ENCODE measurements at regions not wholly inside any gene's neighbourhood (a gene's known extent, or its start where the extent isn't known, plus 50 kb on each side); places are given as distances from the start of the nearest gene placed in this dataset.

DNA sequence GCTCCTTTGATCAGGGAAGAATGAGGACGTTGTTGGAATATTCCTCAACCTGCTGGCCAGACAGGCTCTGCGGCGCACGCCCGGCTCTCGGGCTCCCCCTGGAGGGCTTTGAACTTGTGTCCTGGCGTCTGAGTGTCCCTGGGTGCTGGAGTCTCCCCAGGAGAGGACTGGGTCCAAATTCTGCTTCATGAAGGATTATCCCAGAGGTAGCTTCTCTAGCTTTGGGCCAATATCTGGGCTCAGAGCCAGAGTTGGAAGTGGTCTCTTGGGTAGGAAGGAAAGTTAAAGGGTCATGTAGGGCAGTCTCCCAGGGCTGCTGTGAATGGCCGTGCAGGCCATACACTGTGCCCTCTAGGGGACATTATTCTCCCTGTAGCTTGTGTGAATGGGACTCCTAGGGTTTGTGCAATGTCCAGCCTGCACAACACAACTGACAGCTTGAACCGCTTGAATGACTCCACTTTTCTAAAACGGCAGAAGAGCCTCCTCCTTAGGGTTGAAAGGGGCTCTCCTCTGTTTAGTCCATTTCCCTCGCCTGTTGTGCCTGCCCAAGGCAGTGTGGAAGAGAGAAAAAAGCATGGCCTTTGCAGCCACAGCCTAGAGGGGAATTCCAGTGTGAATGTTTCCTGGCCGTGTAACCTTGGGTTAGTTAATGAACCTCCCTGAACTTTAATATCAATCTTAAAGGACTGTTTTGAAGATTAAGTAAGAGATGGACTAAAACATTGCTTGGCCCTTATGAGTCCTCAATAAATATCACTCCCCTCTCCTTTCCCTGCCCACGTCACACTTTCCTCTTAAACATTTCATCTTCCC lies 111.2 kb upstream of the THY1 start:
- TF ChIP-seq, protein P1, sequence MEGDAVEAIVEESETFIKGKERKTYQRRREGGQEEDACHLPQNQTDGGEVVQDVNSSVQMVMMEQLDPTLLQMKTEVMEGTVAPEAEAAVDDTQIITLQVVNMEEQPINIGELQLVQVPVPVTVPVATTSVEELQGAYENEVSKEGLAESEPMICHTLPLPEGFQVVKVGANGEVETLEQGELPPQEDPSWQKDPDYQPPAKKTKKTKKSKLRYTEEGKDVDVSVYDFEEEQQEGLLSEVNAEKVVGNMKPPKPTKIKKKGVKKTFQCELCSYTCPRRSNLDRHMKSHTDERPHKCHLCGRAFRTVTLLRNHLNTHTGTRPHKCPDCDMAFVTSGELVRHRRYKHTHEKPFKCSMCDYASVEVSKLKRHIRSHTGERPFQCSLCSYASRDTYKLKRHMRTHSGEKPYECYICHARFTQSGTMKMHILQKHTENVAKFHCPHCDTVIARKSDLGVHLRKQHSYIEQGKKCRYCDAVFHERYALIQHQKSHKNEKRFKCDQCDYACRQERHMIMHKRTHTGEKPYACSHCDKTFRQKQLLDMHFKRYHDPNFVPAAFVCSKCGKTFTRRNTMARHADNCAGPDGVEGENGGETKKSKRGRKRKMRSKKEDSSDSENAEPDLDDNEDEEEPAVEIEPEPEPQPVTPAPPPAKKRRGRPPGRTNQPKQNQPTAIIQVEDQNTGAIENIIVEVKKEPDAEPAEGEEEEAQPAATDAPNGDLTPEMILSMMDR (IDR thresholded peaks at IDR 0.05; ENCODE audit: control insufficient read depth, extremely low read depth, insufficient read depth) = peak; percentile 79
- peak; percentile 25 for DNase-seq (ENCODE audit: low read depth)
- H3K4me3 ChIP-seq (ENCODE audit: low read depth, low read length) = no peak overlapping the region

DNA sequence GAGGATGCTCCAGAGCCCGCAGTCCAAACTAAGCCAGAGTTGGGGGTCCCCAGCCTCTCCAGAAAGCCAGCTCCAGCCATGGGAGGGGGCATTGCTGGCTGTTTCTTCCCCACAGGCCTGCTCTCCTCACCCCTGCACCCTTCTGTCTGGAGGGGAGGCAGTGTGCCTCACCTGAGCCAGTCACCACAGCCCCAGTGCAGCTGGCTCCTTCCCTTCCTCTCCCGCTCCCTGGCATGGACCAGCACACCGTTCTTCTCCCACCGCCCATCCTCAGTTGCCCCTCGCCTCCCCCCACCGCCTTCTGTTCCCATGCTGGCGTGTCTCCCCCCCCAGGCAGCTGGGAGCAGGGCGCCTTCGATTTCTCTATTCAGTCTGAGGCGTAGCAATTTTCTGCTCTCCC lies 110.5 kb upstream of the THY1 start:
- DNase-seq (ENCODE audit: low read depth) = no peak
- no peak overlapping the region for H3K4me3 ChIP-seq (ENCODE audit: low read depth, low read length)
- TF ChIP-seq, protein P1 (IDR thresholded peaks at IDR 0.05; ENCODE audit: control insufficient read depth, extremely low read depth, insufficient read depth) = no peak

DNA sequence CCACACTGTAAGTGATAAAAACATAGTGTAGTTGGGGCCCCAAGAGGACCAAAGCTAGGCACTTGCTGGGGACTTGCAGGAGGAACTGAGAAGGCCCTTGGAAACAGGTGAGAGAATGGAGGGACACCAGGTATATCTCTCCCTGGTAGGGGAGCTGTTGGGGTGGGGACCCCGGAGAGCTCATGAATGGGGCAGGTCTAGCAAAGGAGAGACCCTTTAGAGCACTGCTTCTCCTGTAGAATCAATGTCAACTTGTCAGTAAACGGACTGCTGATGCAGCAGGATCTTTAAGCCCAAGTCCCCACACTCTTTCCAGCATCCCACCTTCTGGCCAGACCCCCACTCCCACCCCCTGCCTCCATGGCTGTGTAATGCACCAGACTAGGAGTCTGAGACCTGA lies 109.6 kb upstream of the THY1 start:
- DNase-seq (ENCODE audit: low read depth) = no peak
- no peak overlapping the region for H3K4me3 ChIP-seq (ENCODE audit: low read depth, low read length)
- TF ChIP-seq, protein P1 (IDR thresholded peaks at IDR 0.05; ENCODE audit: control insufficient read depth, extremely low read depth, insufficient read depth) = no peak

DNA sequence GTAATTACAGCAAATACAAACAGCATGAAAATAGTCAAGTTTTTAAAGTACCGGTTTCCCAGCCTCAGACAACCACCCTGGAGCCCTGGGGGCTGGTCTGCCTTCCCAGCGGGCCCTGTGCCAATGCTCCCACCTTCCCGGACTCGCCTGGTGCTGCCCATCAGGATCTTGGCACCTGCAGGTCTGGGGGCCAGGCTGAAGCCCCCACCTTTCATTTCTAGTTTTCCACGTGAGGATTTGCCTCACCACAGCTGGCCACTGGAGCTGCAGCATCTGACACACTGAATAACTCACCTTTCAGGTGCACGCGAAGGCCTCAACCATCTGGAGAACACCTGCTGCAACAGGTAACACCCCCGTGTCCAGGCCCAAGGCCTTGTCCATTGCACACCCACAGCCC lies 108.7 kb upstream of the THY1 start:
- no peak overlapping the region for H3K4me3 ChIP-seq (ENCODE audit: low read depth, low read length)
- DNase-seq (ENCODE audit: low read depth) = no peak
- TF ChIP-seq, protein P1 (IDR thresholded peaks at IDR 0.05; ENCODE audit: control insufficient read depth, extremely low read depth, insufficient read depth) = no peak

DNA sequence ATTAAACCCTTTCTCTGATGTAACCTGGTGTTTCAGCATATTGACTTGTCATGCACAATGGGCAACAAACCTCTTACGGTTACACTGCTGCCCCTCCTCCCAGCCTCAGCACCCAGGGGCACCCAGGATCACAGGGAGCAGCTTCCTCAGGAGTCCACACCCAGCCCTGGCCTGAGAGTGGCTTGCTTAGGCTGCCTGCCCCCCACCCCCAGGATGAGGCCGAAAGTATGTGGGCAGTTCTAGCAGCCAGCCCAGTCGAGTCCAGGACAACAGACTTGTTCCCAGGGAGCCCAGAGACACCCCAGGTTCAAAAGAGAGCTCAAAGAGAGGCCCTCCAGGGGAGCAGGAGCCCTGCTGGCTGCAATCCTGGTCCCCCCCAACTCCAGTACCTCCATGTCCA lies 108.1 kb upstream of the THY1 start:
- DNase-seq (ENCODE audit: low read depth) = no peak
- TF ChIP-seq, protein P1 (IDR thresholded peaks at IDR 0.05; ENCODE audit: control insufficient read depth, extremely low read depth, insufficient read depth) = no peak
- no peak overlapping the region for H3K4me3 ChIP-seq (ENCODE audit: low read depth, low read length)

DNA sequence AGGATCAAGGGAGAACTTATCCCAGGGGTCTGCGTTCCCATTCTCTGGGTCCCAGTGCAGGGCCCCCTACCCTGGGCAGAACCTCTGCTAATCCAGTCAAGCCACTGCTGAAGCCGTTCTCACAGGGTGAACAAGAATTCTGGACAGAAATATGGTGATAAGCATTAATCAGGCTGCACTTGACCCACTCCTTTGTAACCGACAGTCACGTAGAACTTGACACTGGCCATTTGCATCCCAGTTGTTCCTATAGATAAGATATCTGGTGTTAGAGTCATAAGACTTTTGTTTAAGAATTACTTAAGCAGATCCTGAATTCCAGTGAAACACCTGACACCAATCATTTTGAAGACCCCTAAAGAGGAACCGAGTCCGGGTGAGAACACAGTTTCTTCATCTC lies 107.5 kb upstream of the THY1 start:
- no peak overlapping the region for H3K4me3 ChIP-seq (ENCODE audit: low read depth, low read length)
- no peak for DNase-seq (ENCODE audit: low read depth)
- TF ChIP-seq, protein P1 (IDR thresholded peaks at IDR 0.05; ENCODE audit: control insufficient read depth, extremely low read depth, insufficient read depth) = no peak

DNA sequence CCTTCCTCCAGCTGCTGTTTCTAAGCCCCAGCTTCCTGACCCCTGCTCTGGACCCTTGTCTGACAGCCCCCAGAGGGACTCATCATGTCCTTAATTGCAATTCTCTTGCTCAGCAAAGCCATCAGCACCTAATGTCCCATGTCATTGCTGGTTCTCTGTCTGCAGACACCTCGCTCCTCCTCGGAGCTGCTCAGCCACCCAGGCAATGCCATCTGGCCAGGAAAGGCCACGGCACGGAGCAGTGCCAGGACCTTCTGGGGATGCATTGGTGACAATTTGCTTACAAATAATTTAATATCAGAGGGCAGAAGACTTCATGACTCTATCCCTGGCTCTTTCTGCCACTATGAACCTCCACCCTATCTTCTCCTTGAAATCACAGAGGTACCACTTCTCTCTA lies 107.0 kb upstream of the THY1 start:
- no peak for DNase-seq (ENCODE audit: low read depth)
- TF ChIP-seq, protein P1 (IDR thresholded peaks at IDR 0.05; ENCODE audit: control insufficient read depth, extremely low read depth, insufficient read depth) = no peak
- H3K4me3 ChIP-seq (ENCODE audit: low read depth, low read length) = no peak overlapping the region

All from LNCaP clone FGC (cell line).